ENCODE measurements at regions not wholly inside any gene's neighbourhood (a gene's known extent, or its start where the extent isn't known, plus 50 kb on each side); places are given as distances from the start of the nearest gene placed in this dataset.
"Not testable (repeated sequence)": the region's sequence is repeated elsewhere in the genome, so short reads cannot be mapped to it uniquely, and the experiment has no call there.

GRCh38 chr4:120636120-120636630 lies 286.4 kb downstream of the PRDM5 start:
- no peak for DNase-seq

- no peak for DNase-seq
Measured at GRCh38 chr4:120633810-120634209, 288.7 kb downstream of the PRDM5 start.

GRCh38 chr4:120630427-120630826 lies 292.1 kb downstream of the PRDM5 start:
- no peak for DNase-seq

GRCh38 chr4:120629546-120630108 lies 292.9 kb downstream of the PRDM5 start:
- DNase-seq: no peak

GRCh38 chr4:120622601-120623000 lies 299.9 kb downstream of the PRDM5 start:
- no peak for DNase-seq

GRCh38 chr4:120617171-120617570 lies 305.4 kb downstream of the PRDM5 start:
- DNase-seq: no peak

- DNase-seq: no peak
Measured at GRCh38 chr4:120616041-120616440, 306.5 kb downstream of the PRDM5 start.

- no peak for DNase-seq
Measured at GRCh38 chr4:120613778-120614177, 308.7 kb downstream of the PRDM5 start.

- no peak for DNase-seq
Measured at GRCh38 chr4:120611092-120611491, 311.4 kb downstream of the PRDM5 start.

- DNase-seq: no peak
Measured at GRCh38 chr4:120591038-120591437, 331.5 kb downstream of the PRDM5 start.

- DNase-seq: no peak
Measured at GRCh38 chr4:120589787-120590186, 332.7 kb downstream of the PRDM5 start.

GRCh38 chr4:120568731-120569130 lies 353.8 kb downstream of the PRDM5 start:
- no peak for DNase-seq

GRCh38 chr4:120561648-120562047 lies 360.9 kb downstream of the PRDM5 start:
- no peak for DNase-seq

- peak; percentile 49 for DNase-seq
Measured at GRCh38 chr4:120557372-120557771, 365.2 kb downstream of the PRDM5 start.

GRCh38 chr4:120555058-120555457 lies 367.5 kb downstream of the PRDM5 start:
- DNase-seq: no peak

GRCh38 chr4:120554086-120554485 lies 368.4 kb downstream of the PRDM5 start:
- no peak for DNase-seq

GRCh38 chr4:120550624-120551220 lies 371.8 kb downstream of the PRDM5 start:
- not testable (repeated sequence) for DNase-seq

GRCh38 chr4:120549011-120549570 lies 373.4 kb downstream of the PRDM5 start:
- DNase-seq: no peak

- DNase-seq: no peak
Measured at GRCh38 chr4:120545391-120545790, 377.1 kb downstream of the PRDM5 start.

GRCh38 chr4:120544838-120545237 lies 377.7 kb downstream of the PRDM5 start:
- peak; percentile 1 for DNase-seq

GRCh38 chr4:120540625-120541024 lies 381.9 kb downstream of the PRDM5 start:
- DNase-seq: no peak

- no peak for DNase-seq
Measured at GRCh38 chr4:120536884-120537283, 385.6 kb downstream of the PRDM5 start.

- DNase-seq: no peak
Measured at GRCh38 chr4:120528428-120528827, 394.1 kb downstream of the PRDM5 start.

GRCh38 chr4:120526033-120526432 lies 396.5 kb downstream of the PRDM5 start:
- no peak for DNase-seq

- no peak for DNase-seq
Measured at GRCh38 chr4:120525106-120525505, 397.4 kb downstream of the PRDM5 start.
